HFF-Myc (cell line): ENCODE measurements at regions not wholly inside any gene's neighbourhood (a gene's known extent, or its start where the extent isn't known, plus 50 kb on each side); places are given as distances from the start of the nearest gene placed in this dataset.
"Not testable (repeated sequence)": the region's sequence is repeated elsewhere in the genome, so short reads cannot be mapped to it uniquely, and the experiment has no call there.

Experiments used
- DNase-seq: peaks from one replicate; pipeline ENCODE4 v3.0.0-alpha.2; 2011; ENCODE audit warnings: low read depth; ENCODE audit errors: extremely low read depth
- H3K4me3 ChIP-seq: replicated peaks from 2 replicates; pipeline ENCODE4 v1.5.1; 2011; ENCODE audit warnings: low read depth, mild to moderate bottlenecking, control low read depth, low read length
- TF ChIP-seq, protein P1 (sequence below): IDR thresholded peaks from 2 replicates; pipeline ENCODE4 v1.5.1; 2012; ENCODE audit warnings: mild to moderate bottlenecking, low read depth, low read length, control low read depth; ENCODE audit errors: missing control alignments

DNA sequence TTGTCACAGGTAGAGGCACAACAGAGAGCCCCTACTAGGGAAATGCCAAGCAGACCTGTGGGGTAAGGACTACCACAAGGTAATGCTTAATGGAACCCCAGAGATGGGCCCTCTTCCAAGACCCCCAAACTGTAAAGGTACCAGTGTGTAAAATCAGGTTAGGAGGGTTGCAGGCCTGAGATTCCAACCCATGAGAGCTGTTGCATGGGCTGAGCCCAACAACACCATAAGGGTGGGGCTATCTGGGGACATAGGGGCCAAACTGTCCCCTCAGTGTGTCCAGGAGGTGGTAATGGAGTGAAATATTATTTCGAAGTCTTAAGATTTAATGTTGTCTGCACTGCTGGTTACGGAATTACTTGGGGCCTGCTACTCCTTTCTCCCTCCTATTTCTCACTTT, 620.2 kb downstream of the ETNK1 start:
- H3K4me3 ChIP-seq, result no peak overlapping the region

GRCh38 chr12:23253191-23253590, 628.2 kb downstream of the ETNK1 start:
- DNase-seq, result no peak
- TF ChIP-seq, protein P1, sequence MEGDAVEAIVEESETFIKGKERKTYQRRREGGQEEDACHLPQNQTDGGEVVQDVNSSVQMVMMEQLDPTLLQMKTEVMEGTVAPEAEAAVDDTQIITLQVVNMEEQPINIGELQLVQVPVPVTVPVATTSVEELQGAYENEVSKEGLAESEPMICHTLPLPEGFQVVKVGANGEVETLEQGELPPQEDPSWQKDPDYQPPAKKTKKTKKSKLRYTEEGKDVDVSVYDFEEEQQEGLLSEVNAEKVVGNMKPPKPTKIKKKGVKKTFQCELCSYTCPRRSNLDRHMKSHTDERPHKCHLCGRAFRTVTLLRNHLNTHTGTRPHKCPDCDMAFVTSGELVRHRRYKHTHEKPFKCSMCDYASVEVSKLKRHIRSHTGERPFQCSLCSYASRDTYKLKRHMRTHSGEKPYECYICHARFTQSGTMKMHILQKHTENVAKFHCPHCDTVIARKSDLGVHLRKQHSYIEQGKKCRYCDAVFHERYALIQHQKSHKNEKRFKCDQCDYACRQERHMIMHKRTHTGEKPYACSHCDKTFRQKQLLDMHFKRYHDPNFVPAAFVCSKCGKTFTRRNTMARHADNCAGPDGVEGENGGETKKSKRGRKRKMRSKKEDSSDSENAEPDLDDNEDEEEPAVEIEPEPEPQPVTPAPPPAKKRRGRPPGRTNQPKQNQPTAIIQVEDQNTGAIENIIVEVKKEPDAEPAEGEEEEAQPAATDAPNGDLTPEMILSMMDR, result no peak
- no peak overlapping the region for H3K4me3 ChIP-seq

More for the DNA sequence above, 620.2 kb downstream of the ETNK1 start:
- TF ChIP-seq, protein P1, result no peak
- DNase-seq, result no peak

- not testable (repeated sequence) for H3K4me3 ChIP-seq, DNase-seq
Observed at GRCh38 chr12:23253910-23254309, 628.9 kb downstream of the ETNK1 start.

DNA sequence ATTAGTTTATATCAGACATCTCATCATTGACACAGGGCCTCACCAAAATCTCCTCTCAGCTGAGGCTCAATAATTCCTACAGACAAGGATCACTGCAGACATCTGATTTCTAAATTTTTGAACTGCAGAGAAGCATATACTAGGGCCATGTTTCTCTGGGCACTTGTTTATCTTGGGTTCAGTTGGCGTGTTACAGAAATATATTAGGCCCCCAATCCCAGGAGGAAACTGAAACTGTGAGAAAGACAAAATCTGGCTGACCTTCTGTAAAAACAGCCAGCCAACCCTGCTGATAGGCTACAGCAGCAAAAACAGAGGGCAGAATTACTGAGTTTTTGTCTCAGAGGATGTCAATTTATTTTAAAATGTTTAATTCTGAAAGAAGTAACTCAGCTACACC, 634.6 kb downstream of the ETNK1 start:
- DNase-seq, result no peak
- TF ChIP-seq, protein P1, result no peak
- no peak overlapping the region for H3K4me3 ChIP-seq

GRCh38 chr12:23262670-23263069, 637.7 kb downstream of the ETNK1 start:
- TF ChIP-seq, protein P1, result no peak
- H3K4me3 ChIP-seq, result no peak overlapping the region
- no peak for DNase-seq

DNA sequence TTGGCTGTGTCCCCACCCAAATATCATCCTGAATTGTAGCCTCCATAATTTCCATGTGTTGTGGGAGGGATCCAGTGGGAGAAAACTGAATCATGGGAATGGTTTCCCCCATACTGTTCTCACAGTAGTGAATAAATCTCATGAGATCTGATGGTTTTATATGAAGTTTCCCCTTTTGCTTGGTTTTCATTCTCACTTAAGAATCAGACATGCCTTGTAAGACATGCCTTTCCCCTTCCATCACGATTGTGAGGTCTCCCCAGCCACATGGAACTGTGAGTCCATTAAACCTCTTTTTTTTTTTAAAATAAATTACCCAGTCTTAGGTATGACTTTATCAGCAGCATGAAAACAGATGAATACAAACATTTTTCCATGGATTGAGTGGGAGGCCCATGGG, 652.9 kb downstream of the ETNK1 start:
- TF ChIP-seq, protein P1, result no peak
- no peak overlapping the region for H3K4me3 ChIP-seq
- DNase-seq, result no peak

DNA sequence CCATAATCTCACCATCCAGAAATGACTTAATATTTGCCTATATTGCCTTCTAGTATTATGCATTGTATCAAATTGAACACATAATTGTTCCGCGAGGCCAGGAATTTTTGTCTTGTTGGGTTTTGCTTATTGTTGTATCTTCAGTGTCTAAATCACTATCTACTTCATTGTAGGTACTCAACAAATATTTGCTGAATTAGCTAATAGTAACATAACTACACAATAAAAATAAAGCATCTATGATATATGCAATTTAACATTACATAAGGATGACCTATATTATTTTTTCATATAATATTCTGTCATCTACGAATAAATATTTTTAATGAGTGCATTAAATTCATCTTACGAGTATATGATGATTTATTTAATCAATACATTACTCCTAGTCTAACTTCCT, 656.3 kb downstream of the ETNK1 start:
- TF ChIP-seq, protein P1, result no peak
- H3K4me3 ChIP-seq, result no peak overlapping the region
- DNase-seq, result no peak
